CD4-positive, alpha-beta T cell treated with Interferon gamma for 1 hour (primary cell): ENCODE measurements at regions not wholly inside any gene's neighbourhood (a gene's known extent, or its start where the extent isn't known, plus 50 kb on each side); places are given as distances from the start of the nearest gene placed in this dataset.

ENCODE experiments used
- DNase-seq: peaks from one replicate; pipeline ENCODE4 v3.0.0-alpha.2; 2020

DNA sequence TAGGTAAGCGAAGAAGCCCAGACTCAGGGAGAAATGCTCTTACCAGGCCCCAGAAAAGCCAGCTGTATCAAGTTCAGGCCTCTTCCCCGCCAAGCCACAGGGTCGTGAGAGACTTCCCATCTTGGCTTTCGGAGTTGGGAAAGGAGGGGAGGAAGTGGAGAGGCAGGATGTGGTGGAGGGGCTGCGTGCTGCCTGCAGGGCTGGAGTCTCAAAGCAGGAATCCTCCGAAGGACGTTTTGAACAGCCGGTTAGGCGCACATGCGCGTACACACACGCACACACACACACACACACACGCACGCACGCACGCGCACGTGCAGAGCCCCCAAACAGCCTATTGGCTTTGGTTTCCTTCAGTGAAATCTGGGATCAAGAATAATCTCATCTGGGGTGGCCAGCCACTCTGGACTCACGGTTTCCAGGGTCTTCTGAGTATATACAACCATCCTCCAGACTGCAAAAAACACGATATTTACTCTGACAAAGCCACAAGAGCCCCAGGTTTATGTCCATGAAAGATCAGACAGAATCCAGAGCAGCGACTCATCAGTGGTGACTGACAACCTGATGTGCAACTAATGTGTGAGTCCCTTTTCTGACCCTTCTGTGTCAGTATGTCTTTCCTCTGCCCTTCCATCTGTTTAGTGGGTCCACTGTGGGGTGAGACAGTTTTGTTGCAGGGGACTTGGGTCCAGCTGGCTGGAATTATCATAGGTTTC lies 115.0 kb upstream of the ZNF438 start:
- DNase-seq, result no peak

DNA sequence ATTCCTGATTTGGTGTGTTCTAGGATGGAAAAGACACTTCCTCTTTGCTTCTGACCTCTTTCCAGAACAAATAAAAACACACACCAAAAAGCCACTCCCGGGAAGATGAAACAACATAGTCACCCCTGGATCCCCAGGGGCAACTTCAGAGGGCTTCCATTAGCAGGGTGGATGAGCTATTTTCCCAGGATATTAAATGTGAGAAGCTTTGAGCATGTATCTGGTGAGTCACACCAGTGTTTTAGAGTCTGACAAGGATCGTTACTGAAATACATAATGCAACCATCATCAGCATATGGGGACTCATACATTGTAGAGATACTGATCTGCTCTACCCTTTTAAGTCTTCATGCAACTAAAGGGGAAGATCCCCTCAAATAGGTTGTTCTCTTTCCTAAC lies 115.5 kb upstream of the ZNF438 start:
- DNase-seq, result no peak

DNA sequence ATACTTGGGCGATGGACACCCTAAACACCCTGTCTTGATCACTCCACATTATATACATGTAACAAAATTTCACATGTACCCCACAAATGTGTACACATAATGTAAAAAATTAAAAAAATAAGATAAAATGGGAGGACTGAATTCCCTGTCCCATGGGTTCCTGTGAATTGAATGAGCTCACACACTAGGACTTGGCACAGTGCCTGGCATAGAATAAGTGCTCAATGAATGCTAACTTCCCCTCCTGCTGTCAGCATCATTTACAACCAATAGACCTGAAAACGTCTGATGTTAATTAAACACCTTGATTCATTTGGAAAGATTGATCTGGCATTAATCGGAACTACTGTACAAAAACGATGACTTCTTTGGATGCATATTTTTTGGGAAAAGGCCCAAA lies 117.3 kb upstream of the ZNF438 start:
- DNase-seq, result no peak

DNA sequence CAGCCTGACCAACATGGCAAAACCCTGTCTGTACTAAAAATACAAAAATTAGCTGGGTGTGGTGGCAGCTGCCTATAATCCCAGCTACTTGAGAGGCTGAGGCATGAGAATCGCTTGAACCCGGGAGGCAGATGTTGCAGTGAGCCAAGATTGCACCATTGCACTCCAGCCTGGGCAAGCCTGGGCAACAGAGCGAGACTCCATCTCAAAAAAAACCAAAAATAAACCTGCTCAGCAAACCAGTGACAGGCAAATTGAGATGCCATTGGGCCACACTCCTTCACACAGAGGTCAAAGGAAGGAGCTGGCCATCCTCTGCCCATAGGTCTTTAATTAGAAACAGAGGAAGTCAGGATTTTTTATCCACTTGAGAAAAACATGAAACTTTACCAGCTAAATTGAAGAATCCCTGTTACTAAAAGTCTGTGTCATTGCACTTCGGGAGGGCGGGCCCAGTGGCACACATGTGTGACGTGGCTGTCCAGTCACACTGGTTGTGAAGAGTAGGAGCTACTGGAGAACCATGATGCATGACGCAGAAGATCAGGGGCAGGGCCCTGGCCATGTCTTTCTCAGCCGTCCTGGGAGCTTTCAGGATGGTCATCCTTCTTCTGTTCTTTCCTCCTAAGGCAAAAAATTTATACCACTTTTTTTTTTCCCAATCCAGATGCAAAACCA lies 118.3 kb upstream of the ZNF438 start:
- DNase-seq, result no peak

DNA sequence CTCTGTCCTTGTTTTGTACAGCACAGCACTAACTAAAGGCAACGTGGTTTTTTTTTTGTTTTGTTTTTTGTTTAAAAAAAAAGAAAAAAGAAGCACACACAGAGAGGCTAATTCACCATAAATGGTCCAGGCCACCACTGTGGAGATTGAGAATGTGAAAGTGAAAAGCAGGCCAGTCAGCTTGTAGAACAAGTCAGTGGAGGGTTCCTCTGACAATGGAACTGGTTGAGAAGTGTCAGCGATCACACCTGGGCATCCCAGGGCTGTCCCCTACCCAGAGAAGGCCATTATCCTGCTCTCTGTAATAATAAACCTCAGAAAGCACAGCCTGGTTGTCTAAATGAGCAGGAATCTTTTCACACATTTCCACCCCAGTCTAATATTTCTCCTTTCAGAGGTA lies 119.6 kb upstream of the ZNF438 start:
- DNase-seq, result no peak

DNA sequence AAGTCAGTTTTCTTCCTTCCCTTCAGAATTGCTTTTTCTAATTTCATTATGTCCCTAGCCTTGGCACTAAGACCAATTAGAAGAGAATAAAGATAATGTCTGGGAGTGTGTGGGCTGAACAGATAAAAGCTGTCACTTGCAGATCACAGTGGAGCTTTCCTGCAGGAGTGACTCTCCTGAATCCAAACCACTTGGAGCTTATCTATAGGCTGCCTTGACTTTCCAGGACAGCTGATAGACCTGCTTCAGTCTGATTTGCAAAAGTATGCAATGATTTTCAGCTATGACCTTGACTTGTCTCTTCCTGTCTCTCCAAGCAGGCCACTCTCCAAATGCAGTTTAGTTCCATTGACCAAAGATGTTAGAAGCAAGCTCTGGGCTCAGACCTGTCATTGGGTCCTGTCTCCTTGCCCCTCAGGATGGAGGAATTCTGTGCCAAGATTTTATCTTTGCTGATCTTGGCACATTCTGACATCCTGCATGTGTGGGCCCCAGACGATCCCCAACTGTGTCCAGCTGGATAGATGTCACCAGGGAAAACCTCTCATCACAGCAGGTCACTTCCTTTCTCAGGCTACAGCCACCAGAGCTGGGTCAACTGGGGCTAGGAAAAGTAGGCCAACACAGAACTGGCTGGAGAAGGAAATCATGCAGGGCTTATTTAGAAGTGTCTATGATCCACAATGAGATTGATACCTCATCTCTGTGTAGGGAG lies 120.9 kb upstream of the ZNF438 start:
- no peak for DNase-seq

DNA sequence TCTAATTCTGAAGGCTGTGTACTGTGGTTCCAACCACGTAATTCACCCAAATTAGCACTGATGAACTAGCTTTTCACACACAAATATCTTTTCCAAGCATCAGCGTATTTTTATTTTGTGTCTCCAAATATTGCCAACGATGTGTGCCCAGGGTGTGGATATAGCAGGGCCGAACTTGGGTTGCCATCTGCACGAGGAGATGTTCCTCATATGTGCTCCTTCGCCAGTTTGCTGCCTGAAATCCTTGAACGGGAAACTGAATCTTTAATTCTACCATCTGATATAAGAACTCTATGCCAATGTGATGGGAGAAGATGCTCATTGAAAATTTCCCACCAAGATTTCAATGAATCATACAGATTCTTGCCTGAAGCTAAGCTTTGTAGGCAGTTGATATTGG lies 121.5 kb upstream of the ZNF438 start:
- DNase-seq, result no peak

DNA sequence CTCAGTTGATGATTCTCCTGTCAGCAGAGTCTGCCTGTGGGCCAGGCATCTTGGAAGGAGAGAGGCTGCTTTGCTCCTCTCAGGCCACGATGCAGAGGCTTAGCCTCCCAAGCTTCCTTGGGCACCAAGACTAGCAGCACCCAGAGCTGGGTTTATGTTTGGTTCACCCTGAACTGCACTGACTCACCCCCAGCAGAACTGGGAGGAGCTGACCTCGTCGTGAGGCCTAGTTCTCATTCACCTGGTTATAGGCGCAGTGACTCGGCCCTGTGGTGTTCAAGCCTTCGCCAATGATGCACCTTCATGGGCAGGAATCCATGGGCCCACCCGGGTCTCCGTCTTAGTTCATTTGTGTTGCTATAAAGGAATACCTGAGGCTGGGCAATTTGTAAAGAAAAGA lies 122.0 kb upstream of the ZNF438 start:
- DNase-seq, result no peak

DNA sequence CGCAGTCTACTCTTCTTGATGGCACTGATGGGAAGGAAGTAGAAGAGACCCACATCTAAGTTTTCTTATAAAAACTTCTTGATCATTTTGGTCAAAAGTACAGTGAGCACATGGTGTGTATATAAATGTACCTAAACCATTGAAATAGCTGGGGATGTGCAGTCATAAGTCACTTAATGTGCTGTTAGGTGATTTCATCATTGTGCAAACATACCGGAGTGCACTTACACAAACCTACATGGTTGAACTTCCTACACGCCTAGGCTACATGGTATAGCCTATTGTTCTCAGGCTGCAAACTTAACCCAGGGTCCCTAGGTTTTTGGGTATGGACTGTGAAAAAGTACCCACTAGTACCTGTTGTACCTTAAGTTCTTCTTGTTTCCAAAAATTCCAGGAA lies 123.3 kb upstream of the ZNF438 start:
- no peak for DNase-seq

DNA sequence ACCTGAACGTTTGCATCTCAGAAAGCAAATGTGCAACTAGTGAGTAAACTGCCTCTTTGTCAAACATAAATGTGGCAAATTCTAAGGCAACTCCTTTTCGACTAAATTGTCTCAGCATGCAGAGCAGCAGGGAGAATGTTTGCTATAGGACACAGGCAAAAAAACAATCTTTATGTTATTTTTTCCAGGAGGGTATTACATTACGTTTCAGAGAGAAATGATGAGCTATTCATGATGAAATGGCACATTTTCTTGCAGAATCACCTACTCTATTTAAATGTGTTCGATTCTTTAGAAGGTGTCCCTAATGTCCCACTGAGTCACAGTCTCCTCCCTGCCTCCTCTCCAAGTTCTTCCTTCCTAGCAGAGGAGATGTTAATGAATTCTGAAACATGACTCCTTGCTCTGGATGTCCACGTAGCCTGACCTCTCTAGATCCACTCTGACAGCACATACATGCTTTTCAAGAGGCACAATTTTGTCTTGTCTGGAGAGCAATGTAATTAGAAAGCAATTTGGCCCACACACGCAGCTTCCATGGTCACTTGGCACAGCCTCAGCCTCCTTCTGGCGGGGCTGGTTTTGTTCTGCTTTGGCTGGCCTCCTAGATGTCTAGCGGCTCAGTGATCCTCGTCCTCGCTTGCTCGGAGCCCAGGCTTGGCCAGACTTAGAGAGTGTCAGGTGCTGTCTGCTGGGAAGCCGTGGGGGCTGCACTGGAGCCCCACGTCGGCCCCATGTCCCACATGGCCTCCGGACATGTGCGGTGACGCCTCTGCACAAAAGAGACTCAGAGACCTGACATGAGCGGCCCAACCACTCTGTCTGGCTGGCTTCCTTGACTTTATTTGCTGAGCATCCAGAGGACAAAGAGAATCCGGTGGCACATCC lies 125.7 kb upstream of the ZNF438 start:
- DNase-seq, result no peak

DNA sequence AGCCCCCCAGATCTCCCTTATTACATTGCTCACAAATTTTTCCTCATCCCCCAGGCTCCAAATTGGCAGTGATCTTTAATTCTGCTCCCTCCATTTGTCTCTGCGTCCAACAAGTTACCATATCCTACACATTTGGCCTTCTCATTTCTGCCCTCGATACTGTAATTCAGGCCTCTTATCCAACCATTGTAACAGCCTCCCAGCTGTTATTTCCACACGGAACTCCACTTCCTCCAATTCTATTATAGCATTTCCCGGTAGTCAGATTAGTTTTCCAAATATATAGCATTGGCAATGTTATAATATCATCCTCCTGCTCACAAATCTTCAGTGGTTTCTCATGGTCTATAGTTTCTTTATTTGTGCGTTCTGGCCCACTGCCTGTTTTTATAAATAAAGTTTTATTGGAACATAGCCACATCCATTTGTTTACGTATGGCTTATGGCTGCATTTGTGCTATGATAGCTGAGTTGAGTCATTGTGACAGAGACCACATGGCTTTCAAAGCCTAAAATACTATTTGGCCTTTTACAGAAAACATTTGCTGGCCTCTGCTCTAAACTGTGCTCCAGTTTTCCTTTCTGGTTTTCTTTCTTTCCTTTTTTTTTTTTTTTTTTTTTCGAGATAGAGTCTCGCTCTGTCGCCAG lies 126.5 kb upstream of the ZNF438 start:
- DNase-seq, result no peak

DNA sequence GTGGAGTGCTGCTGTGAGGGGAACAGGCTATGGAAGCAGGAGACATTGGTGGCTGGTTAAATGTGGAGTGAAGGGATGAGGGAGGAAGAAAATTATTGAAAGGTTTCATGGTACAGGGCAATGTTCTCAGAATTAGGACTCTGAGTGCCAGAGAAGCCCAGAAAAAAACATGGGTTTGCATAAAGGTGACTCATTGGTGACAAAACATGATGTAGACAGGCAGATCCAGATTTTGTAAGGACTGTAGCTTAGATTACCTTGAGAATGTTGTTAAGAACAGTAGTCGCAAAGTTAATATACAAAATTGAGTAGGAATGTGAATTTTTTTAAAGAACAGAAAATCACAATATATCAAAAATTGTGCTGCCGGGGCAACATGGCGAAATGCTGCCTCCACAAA lies 134.9 kb upstream of the ZNF438 start:
- no peak for DNase-seq

DNA sequence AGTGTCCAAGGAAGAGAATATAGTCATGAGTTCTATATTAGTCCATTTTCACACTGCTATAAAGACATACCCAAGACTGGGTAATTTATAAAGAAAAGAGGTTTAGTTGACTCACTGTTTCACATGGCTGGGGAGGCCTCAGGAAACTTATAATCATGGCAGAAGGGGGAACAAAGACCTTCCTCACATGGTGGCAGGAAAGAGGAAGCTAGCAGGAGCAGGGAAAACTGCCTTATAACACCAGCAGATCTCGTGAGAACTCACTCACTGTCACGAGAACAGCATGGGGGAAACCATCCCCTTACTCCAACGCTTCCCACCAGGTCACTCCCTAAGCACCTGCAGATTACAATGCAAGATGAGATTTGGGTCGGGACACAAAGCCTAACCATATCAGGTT lies 139.0 kb upstream of the ZNF438 start:
- DNase-seq, result no peak

DNA sequence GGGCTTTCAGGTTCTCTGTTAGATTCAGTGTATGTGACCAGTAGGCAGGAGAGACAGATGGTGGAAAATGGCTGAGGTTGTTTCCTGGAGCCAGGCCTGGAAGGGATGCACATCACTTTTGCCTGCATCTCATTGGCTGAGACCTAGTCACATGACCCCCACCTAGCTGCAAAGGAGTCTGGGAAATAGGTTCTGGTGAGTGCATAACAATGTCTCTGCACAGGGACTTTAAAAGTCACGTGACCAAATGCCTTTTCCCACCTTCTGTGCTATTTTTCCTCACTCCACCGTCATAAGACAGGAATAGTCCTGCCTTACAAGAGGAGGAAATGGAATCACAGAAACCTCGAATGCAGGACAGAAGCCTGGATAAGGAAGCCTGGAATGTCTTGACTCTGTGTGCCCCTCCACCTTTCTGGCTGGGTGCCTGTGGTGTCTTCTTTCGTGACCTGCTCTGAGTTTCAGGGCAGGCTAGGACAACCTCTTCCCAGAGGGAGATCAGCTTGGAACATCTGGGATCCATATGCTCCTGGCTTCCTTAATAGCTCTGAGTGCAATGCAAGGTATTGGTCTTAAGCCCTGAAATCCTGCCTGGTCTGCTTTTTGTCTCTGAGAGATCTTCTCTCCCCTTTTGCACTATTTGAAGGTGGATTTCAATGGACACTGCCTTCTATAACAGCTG lies 139.9 kb upstream of the ZNF438 start:
- no peak for DNase-seq

DNA sequence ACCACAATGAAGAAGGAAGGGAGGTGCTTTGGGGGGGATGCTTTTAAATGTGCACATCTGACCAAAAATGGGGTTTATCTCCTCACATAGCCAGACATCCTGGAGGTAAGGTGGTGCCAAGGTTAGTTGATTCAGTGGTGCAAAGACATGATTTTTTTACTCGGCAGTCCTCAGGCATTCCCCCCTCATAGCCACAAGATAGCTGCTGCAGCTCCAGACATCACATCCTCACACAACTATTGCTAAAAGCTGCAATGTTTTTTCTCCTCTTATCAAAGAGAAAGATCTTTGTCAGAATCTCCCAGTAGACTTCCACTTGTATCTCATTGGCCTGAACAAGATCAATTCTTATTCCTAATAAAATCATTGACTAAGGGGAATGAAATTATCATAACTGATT lies 141.3 kb upstream of the ZNF438 start:
- no peak for DNase-seq

DNA sequence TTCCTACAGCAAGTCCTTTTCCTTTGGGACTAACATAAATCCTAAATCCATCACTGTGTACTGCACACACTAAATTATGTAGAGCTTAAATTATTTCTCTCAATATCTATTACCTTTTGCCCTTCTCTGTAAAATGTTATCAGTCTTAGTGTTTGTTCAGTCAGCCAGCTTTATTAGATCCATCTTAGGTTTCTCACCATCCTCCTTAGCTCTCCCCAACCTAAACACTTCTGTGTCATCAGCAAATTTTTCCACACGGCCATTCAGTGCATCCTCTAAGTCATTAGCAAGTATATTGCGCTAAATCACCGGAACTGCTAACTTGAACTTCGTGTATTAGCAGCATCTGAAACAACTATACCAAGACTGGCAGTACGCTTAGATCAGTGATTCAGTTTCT lies 142.1 kb upstream of the ZNF438 start:
- no peak for DNase-seq

DNA sequence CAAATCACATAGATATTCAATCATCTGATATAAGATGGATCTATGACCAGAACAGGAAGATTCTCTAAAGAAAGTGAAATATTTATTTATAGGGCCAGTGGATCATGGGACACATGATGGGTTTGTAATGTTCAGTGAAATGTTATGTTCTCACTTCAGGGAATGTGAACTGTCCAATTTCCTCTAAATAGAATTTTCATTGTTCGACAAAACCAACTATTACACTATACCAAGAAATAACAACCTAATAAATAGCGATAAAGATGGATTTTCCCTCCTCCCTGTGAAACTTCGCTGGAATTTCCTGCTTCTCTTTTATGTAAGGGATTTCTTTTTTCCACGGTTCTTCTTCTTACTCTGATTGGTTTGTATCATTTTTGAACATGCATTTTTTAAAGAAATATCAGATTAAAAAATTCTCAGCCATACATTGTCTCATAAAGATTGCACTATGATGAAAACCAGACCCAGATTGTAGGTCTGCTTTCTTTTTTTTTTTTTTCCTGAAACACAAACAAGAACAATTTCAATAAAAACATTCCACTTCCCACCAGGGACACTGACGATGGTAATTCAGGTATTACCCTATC lies 139.8 kb upstream of the ZEB1 start:
- DNase-seq, result no peak

DNA sequence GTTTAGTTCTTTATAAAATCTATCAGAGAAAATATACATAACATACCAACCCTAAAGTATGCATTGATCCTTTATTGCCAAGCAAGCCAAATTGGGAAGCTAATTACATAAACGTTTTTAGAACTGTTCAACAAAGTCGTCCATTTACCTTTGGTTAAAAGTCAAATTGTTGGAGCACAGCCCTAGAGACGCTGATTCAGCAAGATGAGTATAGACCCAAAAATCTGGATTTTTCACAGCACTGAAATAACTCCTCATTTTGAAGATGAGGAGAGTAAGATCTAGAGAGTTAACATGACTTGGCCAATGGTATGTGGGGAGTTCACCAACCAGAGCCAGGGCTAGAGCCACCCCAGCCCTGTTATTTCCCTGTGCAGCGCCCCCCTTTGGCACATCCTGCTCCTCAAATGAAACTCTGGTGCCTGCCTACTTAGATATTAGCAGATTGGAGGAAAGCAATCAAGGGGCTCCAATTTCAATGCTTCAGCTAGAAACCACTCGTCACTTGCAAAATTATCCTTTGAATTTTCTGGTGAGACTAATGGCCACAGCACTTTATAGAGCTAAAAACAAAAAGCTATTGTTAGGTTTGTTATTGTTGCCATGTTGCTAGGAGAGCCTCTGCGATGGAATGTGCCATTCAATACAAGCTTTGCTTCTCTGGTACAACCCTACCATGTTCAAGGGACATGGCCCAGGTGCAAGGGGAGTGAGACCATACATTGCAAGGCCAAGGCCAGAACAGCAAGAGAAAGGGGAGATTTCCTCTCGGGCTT lies 132.6 kb upstream of the ZEB1 start:
- no peak for DNase-seq

DNA sequence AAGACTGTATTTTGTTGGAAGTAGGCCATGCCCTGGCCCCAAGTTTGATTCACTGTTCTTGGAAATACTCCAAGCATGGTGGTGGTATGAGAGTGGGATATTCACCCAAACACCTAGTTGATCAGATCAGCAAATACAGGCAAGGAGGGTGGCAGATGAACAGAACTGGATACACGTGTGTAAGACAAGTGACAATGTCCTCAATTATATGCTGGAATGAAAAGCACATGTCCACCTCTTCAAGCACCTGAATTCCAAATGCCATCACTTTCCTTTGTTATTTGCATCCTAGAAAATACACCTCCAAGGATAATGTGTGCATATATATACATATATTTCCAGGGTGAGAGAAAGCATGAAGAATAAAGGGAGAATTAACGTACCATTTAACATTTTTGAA lies 131.8 kb upstream of the ZEB1 start:
- no peak for DNase-seq

DNA sequence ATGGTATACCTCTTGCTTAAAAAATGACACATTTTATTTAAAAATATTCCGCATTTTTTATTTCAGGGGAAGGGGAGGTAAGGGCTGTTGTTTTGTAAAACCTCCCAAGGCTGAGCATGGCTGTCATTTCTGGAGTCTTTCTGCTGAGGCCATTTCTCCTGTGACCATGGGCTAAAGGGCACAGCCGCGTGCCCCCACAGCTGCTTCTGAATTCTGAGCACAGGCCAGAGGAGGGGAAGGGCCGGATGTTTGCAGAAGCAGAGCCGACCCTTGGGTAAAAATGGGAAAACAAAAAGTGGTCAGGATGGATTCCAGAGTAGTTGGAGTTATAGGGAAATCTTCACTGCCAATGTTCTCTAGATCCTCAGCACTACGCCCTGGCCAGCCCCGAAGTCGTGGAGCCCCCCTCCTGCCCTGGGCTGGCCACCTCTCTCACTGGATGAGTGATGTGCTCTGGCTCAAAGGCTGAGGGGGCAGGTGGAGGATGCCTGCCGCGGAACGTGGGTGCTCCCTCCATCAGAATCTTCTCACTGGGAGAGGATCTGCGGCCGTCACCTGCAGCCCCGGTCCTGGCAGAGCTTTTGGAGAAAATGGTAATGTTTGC lies 131.3 kb upstream of the ZEB1 start:
- no peak for DNase-seq
